GM12864 (cell line): ENCODE measurements at regions not wholly inside any gene's neighbourhood (a gene's known extent, or its start where the extent isn't known, plus 50 kb on each side); places are given as distances from the start of the nearest gene placed in this dataset.

Experiments used
- DNase-seq: peaks from one replicate; pipeline ENCODE4 v3.0.0-alpha.2; 2011; ENCODE audit warnings: low read depth
- H3K4me3 ChIP-seq: 2 replicates; pipeline ENCODE4 v1.5.1; 2011; ENCODE audit warnings: mild to moderate bottlenecking, low read depth, low read length, control low read depth
- TF ChIP-seq, protein P1 (sequence below): IDR thresholded peaks from 2 replicates; pipeline ENCODE4 v1.5.1; 2011; ENCODE audit warnings: low read depth, mild to moderate bottlenecking, moderate library complexity, low read length, control low read depth, inconsistent platforms; ENCODE audit errors: missing control alignments

- no peak overlapping the region for H3K4me3 ChIP-seq
- TF ChIP-seq, protein P1, sequence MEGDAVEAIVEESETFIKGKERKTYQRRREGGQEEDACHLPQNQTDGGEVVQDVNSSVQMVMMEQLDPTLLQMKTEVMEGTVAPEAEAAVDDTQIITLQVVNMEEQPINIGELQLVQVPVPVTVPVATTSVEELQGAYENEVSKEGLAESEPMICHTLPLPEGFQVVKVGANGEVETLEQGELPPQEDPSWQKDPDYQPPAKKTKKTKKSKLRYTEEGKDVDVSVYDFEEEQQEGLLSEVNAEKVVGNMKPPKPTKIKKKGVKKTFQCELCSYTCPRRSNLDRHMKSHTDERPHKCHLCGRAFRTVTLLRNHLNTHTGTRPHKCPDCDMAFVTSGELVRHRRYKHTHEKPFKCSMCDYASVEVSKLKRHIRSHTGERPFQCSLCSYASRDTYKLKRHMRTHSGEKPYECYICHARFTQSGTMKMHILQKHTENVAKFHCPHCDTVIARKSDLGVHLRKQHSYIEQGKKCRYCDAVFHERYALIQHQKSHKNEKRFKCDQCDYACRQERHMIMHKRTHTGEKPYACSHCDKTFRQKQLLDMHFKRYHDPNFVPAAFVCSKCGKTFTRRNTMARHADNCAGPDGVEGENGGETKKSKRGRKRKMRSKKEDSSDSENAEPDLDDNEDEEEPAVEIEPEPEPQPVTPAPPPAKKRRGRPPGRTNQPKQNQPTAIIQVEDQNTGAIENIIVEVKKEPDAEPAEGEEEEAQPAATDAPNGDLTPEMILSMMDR = no peak
- DNase-seq = no peak
These were observed 163.8 kb downstream of the CHRM3 start for GRCh38 chr1:239550178-239550577.

GRCh38 chr1:239555350-239555749 lies 169.0 kb downstream of the CHRM3 start:
- no peak for DNase-seq
- TF ChIP-seq, protein P1 = no peak
- no peak overlapping the region for H3K4me3 ChIP-seq

GRCh38 chr1:239558559-239558958 lies 172.2 kb downstream of the CHRM3 start:
- no peak for DNase-seq
- H3K4me3 ChIP-seq = no peak overlapping the region
- TF ChIP-seq, protein P1 = no peak

DNA sequence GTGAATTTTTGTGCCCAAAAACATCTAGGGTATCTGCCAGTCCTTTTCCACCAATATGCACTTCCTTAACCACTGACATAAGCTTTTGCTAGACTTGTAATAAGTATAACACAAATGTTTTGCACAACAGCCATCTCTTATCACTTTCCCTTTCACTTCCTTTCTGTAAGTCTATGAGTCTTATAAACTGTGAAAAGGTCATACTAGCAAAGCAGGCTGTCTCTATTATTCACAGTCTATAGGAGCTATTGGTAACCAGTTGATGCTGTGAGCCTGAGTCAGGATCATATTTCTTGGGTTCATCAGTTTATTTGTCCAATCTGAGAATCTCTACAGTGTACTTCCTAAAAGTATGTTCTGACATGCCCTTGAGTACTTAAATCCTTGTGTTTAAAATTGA lies 172.6 kb downstream of the CHRM3 start:
- TF ChIP-seq, protein P1 = no peak
- no peak overlapping the region for H3K4me3 ChIP-seq
- DNase-seq = no peak

- no peak overlapping the region for H3K4me3 ChIP-seq
- DNase-seq = no peak
- TF ChIP-seq, protein P1 = no peak
These were observed 174.6 kb downstream of the CHRM3 start for GRCh38 chr1:239560921-239561320.

DNA sequence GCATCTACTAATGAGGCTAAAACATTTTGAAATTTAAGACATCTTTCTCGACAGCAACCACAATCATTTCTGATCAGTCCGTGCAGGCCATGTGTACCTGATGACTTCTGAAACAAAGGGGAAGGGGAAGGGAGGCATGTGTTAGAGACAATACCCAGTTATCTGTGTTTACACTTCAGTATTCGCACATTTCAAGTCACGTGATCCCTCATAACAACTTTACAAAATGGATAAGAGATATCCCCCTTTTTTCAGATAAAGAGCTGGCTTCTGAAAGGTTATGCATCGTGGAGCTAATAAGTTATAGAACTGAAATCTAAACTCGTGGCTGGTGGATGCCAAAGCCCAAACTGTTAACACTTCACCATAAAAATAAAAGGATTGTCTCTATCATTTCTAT lies 175.7 kb downstream of the CHRM3 start:
- DNase-seq = no peak
- no peak overlapping the region for H3K4me3 ChIP-seq
- TF ChIP-seq, protein P1 = no peak

DNA sequence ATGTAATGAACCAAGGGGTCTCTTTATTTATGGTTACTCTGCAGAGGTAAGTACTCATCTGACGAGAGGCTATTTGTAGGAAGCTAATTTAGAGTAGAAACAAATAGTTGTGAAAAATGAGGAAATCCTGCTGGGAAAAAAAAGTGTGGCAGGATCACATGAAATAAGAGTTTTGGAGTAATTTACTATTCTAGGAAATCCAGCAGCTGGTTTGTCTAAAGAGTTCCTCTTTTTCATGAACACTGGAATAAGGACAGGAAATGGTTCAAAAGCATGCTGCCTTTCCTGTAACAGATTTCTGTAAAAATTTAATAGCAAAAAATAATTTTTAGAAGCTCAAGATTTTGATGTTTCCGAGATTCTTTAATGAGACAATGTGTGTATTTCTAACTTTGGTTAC lies 177.3 kb downstream of the CHRM3 start:
- TF ChIP-seq, protein P1 = no peak
- no peak overlapping the region for H3K4me3 ChIP-seq
- DNase-seq = no peak
